H1 (cell line): ENCODE measurements at regions not wholly inside any gene's neighbourhood (a gene's known extent, or its start where the extent isn't known, plus 50 kb on each side); places are given as distances from the start of the nearest gene placed in this dataset.

Source experiments
- KDM1A ChIP-seq: fragments of 200-600, 300-600 bp; sonication (generic); IDR thresholded peaks from 2 replicates; pipeline ENCODE4 v1.7.1; 2016; ENCODE audit warnings: mild to moderate bottlenecking, low read length, borderline replicate concordance
- RFX5 ChIP-seq: IDR thresholded peaks from 2 replicates; pipeline ENCODE4 v1.6.1; 2011; ENCODE audit warnings: low read depth, low read length, improper control_type of control experiment, borderline replicate concordance

DNA sequence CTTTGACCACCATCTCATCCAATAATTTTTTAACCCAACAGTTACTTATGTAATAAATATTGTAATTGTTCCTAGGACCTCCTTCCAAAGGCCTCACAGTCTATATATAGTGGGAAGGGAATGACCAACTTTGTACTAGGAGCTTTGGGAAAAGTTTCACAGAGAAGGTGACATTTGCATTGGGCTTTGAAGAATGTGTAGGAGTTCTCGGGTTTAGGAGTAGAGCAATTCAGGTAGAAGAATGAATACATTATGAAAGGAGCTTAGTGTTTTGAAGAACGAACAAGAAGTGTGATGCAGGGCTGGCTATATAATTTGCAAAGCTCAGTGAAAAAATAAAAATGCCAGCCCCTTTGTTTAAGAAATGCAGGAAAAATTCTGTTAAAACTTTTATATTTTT, 330.4 kb upstream of the DEPDC1 start:
- TF ChIP-seq KDM1A (no peak), RFX5 (no peak)
